Keratinocyte (primary cell): ENCODE measurements at regions not wholly inside any gene's neighbourhood (a gene's known extent, or its start where the extent isn't known, plus 50 kb on each side); places are given as distances from the start of the nearest gene placed in this dataset.

ENCODE experiments used
- DNase-seq: peaks from one replicate; pipeline ENCODE4 v3.0.0-alpha.2; 2011; ENCODE audit warnings: low read depth, missing footprints, low spot score
- FAIRE-seq: peaks from 2 replicates; lab custom pipeline; 2011; peaks lifted over from hg19 to GRCh38; lab: Jason Lieb, UNC
- H2AFZ ChIP-seq: 2 replicates; pipeline ENCODE4 v1.6.0; 2012; ENCODE audit warnings: low read length, control low read depth, inconsistent platforms; ENCODE audit not compliant: control insufficient read depth
- H3K27ac ChIP-seq: 2 replicates; pipeline ENCODE4 v1.5.1; 2011; ENCODE audit warnings: low read length; ENCODE audit not compliant: control insufficient read depth, insufficient read depth
- H3K27me3 ChIP-seq: 3 replicates; pipeline ENCODE4 v1.6.0; 2011; ENCODE audit warnings: low read length; ENCODE audit not compliant: control insufficient read depth, insufficient read depth; ENCODE audit errors: extremely low read depth
- H3K36me3 ChIP-seq, 2 experiments: 2 replicates in 1 of 2; 3 replicates in 1 of 2; pipeline ENCODE4 v1.5.1; 2011; ENCODE audit warnings: low read length in 2 of 2, mild to moderate bottlenecking in 1 of 2; ENCODE audit not compliant: control insufficient read depth in 2 of 2, insufficient read depth in 2 of 2; ENCODE audit errors: extremely low read depth in 1 of 2
- H3K4me1 ChIP-seq: 3 replicates; pipeline ENCODE4 v1.5.1; 2011; ENCODE audit warnings: low read length; ENCODE audit not compliant: control insufficient read depth, insufficient read depth; ENCODE audit errors: extremely low read depth
- H3K4me2 ChIP-seq: 3 replicates; pipeline ENCODE4 v1.6.0; 2011; ENCODE audit warnings: low read depth, low read length; ENCODE audit not compliant: control insufficient read depth, insufficient read depth; ENCODE audit errors: extremely low read depth
- H3K4me3 ChIP-seq, 3 experiments: fragments of 200-600 bp in 1 of 3; sonication (generic) in 1 of 3; 2 replicates in 2 of 3; 3 replicates in 1 of 3; pipeline ENCODE4 v1.5.1; 2011 to 2016; ENCODE audit warnings: low read length in 3 of 3, mild to moderate bottlenecking in 3 of 3, control low read depth in 2 of 3, inconsistent platforms in 1 of 3, low read depth in 1 of 3, mixed read lengths in 1 of 3, mixed run types in 1 of 3, moderate library complexity in 1 of 3; ENCODE audit not compliant: control insufficient read depth in 2 of 3, insufficient read depth in 2 of 3; ENCODE audit errors: extremely low read depth in 1 of 3
- H3K79me2 ChIP-seq: 2 replicates; pipeline ENCODE4 v1.6.0; 2012; ENCODE audit warnings: low read length; ENCODE audit not compliant: control insufficient read depth, insufficient read depth
- H3K9ac ChIP-seq: 3 replicates; pipeline ENCODE4 v1.6.0; 2011; ENCODE audit warnings: low read length; ENCODE audit not compliant: control insufficient read depth, insufficient read depth; ENCODE audit errors: extremely low read depth
- H3K9me1 ChIP-seq: 3 replicates; pipeline ENCODE4 v1.6.0; 2011; ENCODE audit warnings: low read length; ENCODE audit not compliant: control insufficient read depth, insufficient read depth; ENCODE audit errors: extremely low read depth
- H3K9me3 ChIP-seq: 2 replicates; pipeline ENCODE4 v1.5.1; 2012; ENCODE audit warnings: low read depth, low read length; ENCODE audit not compliant: control insufficient read depth
- H4K20me1 ChIP-seq: 3 replicates; pipeline ENCODE4 v1.6.0; 2011; ENCODE audit warnings: low read length; ENCODE audit not compliant: control insufficient read depth, insufficient read depth; ENCODE audit errors: extremely low read depth
- EZH2 ChIP-seq: IDR thresholded peaks from one replicate; pipeline ENCODE4 v1.6.1; 2012; ENCODE audit warnings: inconsistent platforms, mild to moderate bottlenecking, low read length, moderate library complexity
- dilution Hi-C: fragments of 300-500 bp; cut with MboI; formaldehyde crosslinking; loops from one replicate; pipeline ENCODE4 v1.7.0; 2020; ENCODE audit warnings: low sequenced_read_pairs; ENCODE audit not compliant: extremely low pct_ligation_motif_present
- TF ChIP-seq, protein P1 (sequence below), 3 experiments: IDR thresholded peaks in 1 of 3; conservative IDR thresholded peaks in 1 of 3; optimal IDR thresholded peaks in 1 of 3; 2 replicates in 2 of 3; 3 replicates in 1 of 3; pipeline versions ENCODE3 to v1.5.1; 2011; ENCODE audit warnings: low read length in 3 of 3, mild to moderate bottlenecking in 3 of 3, moderate library complexity in 2 of 3, control low read depth in 1 of 3, inconsistent platforms in 1 of 3; ENCODE audit not compliant: insufficient read depth in 2 of 3; ENCODE audit errors: extremely low read depth in 1 of 3

DNA sequence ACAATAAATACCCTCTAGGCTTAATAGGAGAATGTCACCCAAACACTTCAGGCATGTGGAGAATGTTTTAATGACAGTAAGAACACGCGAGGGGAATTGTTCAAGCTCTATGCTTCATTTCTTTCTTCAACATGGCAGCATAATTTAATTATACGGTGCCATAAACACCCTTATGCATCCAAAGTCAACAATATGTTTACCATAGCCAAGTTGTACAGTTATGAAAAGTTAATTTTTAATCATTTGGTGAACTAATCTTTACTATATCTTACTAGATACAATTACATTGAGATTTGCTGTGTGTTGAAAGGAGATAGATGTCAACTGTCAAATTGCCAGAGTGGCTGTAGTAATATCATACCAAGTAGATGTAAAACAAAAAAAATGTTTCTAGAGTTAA, 185.9 kb upstream of the NBEA start:
- H3K9me3 ChIP-seq = no peaks in the 10 kb centered on the region
- H2AFZ ChIP-seq = no peak overlapping the region
- H3K27ac ChIP-seq = no peak overlapping the region
- no peaks in the 10 kb centered on the region for H3K36me3 ChIP-seq
- H3K4me1 ChIP-seq = no peaks in the 10 kb centered on the region
- no peaks in the 10 kb centered on the region for H4K20me1 ChIP-seq
- no peak overlapping the region for H3K4me2 ChIP-seq
- dilution Hi-C loops = no loop called here
- TF ChIP-seq EZH2 = no peak
- TF ChIP-seq, protein P1, sequence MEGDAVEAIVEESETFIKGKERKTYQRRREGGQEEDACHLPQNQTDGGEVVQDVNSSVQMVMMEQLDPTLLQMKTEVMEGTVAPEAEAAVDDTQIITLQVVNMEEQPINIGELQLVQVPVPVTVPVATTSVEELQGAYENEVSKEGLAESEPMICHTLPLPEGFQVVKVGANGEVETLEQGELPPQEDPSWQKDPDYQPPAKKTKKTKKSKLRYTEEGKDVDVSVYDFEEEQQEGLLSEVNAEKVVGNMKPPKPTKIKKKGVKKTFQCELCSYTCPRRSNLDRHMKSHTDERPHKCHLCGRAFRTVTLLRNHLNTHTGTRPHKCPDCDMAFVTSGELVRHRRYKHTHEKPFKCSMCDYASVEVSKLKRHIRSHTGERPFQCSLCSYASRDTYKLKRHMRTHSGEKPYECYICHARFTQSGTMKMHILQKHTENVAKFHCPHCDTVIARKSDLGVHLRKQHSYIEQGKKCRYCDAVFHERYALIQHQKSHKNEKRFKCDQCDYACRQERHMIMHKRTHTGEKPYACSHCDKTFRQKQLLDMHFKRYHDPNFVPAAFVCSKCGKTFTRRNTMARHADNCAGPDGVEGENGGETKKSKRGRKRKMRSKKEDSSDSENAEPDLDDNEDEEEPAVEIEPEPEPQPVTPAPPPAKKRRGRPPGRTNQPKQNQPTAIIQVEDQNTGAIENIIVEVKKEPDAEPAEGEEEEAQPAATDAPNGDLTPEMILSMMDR (optimal IDR thresholded peaks at IDR 0.05 in 1 of 3, IDR thresholded peaks at IDR 0.05 in 1 of 3, conservative IDR thresholded peaks at IDR 0.05 in 1 of 3; ENCODE audit: extremely low read depth in 1 of 3, insufficient read depth in 2 of 3, low read length in 3 of 3) = no peak
- H3K9ac ChIP-seq = no peak overlapping the region
- H3K9me1 ChIP-seq = no peaks in the 10 kb centered on the region
- no peak for FAIRE-seq
- H3K79me2 ChIP-seq = no peaks in the 10 kb centered on the region
- DNase-seq = no peak
- H3K4me3 ChIP-seq = no peak overlapping the region
- no peaks in the 10 kb centered on the region for H3K27me3 ChIP-seq

DNA sequence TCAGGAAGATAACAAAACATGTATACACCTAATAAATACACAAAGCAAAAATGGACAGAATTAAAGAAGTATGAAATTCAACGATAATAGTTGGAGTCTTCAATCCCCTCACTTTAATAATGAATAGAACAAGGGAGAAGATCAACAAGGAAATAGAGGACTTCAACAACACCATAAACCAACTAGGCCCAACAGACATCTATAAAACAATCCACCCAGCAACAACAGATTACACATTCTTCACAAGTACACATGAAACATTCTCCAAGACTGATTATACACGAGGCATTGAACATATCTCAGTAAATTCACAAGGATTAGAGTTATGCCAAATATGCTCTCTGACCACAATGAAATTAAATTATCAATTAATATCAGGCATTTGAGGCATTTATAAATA, 185.5 kb upstream of the NBEA start:
- no peak for TF ChIP-seq EZH2
- TF ChIP-seq, protein P1 (optimal IDR thresholded peaks at IDR 0.05 in 1 of 3, IDR thresholded peaks at IDR 0.05 in 1 of 3, conservative IDR thresholded peaks at IDR 0.05 in 1 of 3; ENCODE audit: extremely low read depth in 1 of 3, insufficient read depth in 2 of 3, low read length in 3 of 3) = no peak

More for the DNA sequence above, 185.5 kb upstream of the NBEA start:
- Histone ChIP-seq H2AFZ (no peak overlapping the region), H3K27ac (no peak overlapping the region), H3K4me2 (no peak overlapping the region), H3K4me1 (no peaks in the 10 kb centered on the region), H3K36me3 (no peaks in the 10 kb centered on the region), H3K4me3 (no peak overlapping the region), H3K27me3 (no peaks in the 10 kb centered on the region), H4K20me1 (no peaks in the 10 kb centered on the region), H3K9ac (no peak overlapping the region), H3K9me3 (no peaks in the 10 kb centered on the region), H3K9me1 (no peaks in the 10 kb centered on the region), H3K79me2 (no peaks in the 10 kb centered on the region)
- DNase-seq (no peak), FAIRE-seq (no peak)
- dilution Hi-C loops = no loop called here
